HL-60 (cell line): ENCODE measurements at regions not wholly inside any gene's neighbourhood (a gene's known extent, or its start where the extent isn't known, plus 50 kb on each side); places are given as distances from the start of the nearest gene placed in this dataset.

ENCODE experiments used
- CTCF ChIP-seq: IDR thresholded peaks from one replicate; pipeline ENCODE4 v1.5.1; 2011; ENCODE audit warnings: low read length, control low read depth, inconsistent platforms; ENCODE audit not compliant: insufficient read depth
- POLR2AphosphoS5 ChIP-seq: IDR thresholded peaks from 2 replicates; pipeline ENCODE4 v1.6.1; 2012; ENCODE audit warnings: low read depth
- REST ChIP-seq: IDR thresholded peaks from 2 replicates; pipeline ENCODE4 v1.6.1; 2012; ENCODE audit warnings: low read depth; ENCODE audit not compliant: insufficient replicate concordance

GRCh38 chr2:219704878-219705277 is 77.4 kb downstream of the SLC4A3 start:
- no peak for TF ChIP-seq POLR2AphosphoS5
- TF ChIP-seq REST: no peak
- no peak for TF ChIP-seq CTCF
